ENCODE measurements at regions not wholly inside any gene's neighbourhood (a gene's known extent, or its start where the extent isn't known, plus 50 kb on each side); places are given as distances from the start of the nearest gene placed in this dataset.
A peak's percentile ranks its signal among the peaks of the same experiment; 100 is the strongest.

DNA sequence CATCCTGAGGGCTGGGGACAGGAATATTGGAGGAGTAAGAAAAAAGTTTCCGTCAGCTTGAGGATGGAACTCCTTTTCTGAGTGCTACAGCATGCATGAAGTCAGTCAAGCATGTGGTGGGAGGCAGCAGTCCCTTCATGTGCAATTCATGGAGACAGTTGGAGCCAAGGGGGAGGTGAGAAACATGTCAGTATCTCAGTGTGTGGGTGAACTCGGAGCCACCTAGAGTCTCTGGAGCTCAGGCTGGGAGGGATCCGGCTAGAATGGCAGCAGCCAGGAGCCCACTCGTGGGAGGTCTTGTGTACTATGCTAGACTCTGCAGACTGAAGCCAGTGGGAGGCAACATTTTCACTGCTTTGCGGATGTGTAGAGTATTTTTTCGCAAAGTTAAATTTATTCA is 60.3 kb downstream of the AVPR1A start:
- TF ChIP-seq HMGA2 (CRISPR knock-in tag; IDR thresholded peaks at IDR 0.05) (no peak), AFF4 (CRISPR knock-in tag; IDR thresholded peaks at IDR 0.05; ENCODE audit: borderline replicate concordance) (no peak), USF2 (CRISPR knock-in tag; IDR thresholded peaks at IDR 0.05) (no peak)
- TF ChIP-seq, protein P1, sequence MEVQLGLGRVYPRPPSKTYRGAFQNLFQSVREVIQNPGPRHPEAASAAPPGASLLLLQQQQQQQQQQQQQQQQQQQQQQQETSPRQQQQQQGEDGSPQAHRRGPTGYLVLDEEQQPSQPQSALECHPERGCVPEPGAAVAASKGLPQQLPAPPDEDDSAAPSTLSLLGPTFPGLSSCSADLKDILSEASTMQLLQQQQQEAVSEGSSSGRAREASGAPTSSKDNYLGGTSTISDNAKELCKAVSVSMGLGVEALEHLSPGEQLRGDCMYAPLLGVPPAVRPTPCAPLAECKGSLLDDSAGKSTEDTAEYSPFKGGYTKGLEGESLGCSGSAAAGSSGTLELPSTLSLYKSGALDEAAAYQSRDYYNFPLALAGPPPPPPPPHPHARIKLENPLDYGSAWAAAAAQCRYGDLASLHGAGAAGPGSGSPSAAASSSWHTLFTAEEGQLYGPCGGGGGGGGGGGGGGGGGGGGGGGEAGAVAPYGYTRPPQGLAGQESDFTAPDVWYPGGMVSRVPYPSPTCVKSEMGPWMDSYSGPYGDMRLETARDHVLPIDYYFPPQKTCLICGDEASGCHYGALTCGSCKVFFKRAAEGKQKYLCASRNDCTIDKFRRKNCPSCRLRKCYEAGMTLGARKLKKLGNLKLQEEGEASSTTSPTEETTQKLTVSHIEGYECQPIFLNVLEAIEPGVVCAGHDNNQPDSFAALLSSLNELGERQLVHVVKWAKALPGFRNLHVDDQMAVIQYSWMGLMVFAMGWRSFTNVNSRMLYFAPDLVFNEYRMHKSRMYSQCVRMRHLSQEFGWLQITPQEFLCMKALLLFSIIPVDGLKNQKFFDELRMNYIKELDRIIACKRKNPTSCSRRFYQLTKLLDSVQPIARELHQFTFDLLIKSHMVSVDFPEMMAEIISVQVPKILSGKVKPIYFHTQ (CRISPR knock-in tag; IDR thresholded peaks at IDR 0.05) = no peak
- Mint-ChIP-seq H3K4me1 (peaks cover 17% of the 10 kb centered on the region), H3K27ac (no peak overlapping the region), H3K36me3 (no peaks in the 10 kb centered on the region), H3K9me3 (0 out of 2 replicates have a peak, but pooled peaks cover 5% of the 10 kb centered on the region), H3K27me3 (ENCODE audit: low read depth) (no peaks in the 10 kb centered on the region), H3K4me3 (no peak overlapping the region)
- no peak for ATAC-seq
- ChIA-PET CTCF (interaction anchor here (1.0 kb wide), 1 partner anchor 61 kb away, joined by 4 read pairs; no protein-coding TSS in a partner anchor), POLR2A (no interaction called here)
- DNase-seq (ENCODE audit: low spot score) = no peak

DNA sequence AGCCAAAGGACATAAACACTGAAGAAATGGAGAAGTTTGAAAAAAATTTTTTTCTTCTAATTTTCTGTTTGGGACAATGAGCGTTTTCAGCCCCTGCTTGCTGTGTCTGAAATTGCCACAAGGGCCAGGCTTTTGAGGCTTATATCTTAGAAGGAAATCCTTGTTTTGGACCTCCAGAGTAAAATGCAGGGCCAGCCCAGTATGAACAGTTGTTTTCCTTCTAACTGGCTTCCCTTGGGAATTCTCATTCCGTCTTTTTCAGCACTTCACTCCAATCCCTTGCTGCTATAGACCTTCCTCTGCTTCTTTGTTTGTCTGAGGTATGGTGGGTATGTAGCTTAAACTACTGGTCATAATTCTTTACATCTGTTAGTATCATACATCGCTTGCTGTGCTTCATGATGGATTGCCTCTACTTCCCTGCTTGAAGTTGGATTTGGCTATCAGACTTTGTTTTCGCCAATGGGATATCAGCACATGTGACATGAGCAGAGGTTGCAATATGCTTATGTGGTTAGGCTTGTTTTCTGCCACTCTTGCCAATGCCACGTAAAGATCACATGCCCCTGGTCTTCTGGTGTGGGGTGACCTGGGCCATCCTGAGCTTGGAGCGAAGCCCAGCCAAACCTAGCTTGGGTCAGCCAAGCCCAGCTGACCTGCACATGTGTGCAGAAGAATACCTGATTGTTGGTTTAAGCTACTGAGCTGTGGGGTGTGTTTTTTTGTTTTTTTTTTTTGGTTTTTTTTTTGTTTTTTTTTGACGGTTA is 64.7 kb downstream of the AVPR1A start:
- ChIA-PET CTCF (interaction anchor here (1.3 kb wide), 1 partner anchor 18 kb away, joined by 4 read pairs; no protein-coding TSS in a partner anchor), POLR2A (no interaction called here)
- Mint-ChIP-seq H3K27ac (no peak overlapping the region), H3K9me3 (0 out of 2 replicates have a peak, but pooled peaks cover 5% of the 10 kb centered on the region), H3K4me1 (peaks cover 31% of the 10 kb centered on the region), H3K4me3 (no peak overlapping the region), H3K36me3 (no peaks in the 10 kb centered on the region), H3K27me3 (ENCODE audit: low read depth) (no peaks in the 10 kb centered on the region)
- DNase-seq (ENCODE audit: low spot score) (no peak), ATAC-seq (peak; percentile 20; the same call in 1 of the 2 replicates)
- TF ChIP-seq PREB (CRISPR knock-in tag; IDR thresholded peaks at IDR 0.05; ENCODE audit: borderline replicate concordance) = no peak
- no peak for TF ChIP-seq IRF1 (CRISPR knock-in tag; IDR thresholded peaks at IDR 0.05)
- TF ChIP-seq GRHL2 (CRISPR knock-in tag; IDR thresholded peaks at IDR 0.05; ENCODE audit: insufficient replicate concordance, severe bottlenecking) = no peak
- TF ChIP-seq ZNF423 (CRISPR knock-in tag; IDR thresholded peaks at IDR 0.05) = no peak
- no peak for TF ChIP-seq ZNF671 (CRISPR knock-in tag; IDR thresholded peaks at IDR 0.05)
- TF ChIP-seq ZNF219 (CRISPR knock-in tag; IDR thresholded peaks at IDR 0.05; ENCODE audit: borderline replicate concordance) = no peak
- no peak for TF ChIP-seq ELF4 (CRISPR knock-in tag; IDR thresholded peaks at IDR 0.05; ENCODE audit: low read depth)
- TF ChIP-seq, protein P2, sequence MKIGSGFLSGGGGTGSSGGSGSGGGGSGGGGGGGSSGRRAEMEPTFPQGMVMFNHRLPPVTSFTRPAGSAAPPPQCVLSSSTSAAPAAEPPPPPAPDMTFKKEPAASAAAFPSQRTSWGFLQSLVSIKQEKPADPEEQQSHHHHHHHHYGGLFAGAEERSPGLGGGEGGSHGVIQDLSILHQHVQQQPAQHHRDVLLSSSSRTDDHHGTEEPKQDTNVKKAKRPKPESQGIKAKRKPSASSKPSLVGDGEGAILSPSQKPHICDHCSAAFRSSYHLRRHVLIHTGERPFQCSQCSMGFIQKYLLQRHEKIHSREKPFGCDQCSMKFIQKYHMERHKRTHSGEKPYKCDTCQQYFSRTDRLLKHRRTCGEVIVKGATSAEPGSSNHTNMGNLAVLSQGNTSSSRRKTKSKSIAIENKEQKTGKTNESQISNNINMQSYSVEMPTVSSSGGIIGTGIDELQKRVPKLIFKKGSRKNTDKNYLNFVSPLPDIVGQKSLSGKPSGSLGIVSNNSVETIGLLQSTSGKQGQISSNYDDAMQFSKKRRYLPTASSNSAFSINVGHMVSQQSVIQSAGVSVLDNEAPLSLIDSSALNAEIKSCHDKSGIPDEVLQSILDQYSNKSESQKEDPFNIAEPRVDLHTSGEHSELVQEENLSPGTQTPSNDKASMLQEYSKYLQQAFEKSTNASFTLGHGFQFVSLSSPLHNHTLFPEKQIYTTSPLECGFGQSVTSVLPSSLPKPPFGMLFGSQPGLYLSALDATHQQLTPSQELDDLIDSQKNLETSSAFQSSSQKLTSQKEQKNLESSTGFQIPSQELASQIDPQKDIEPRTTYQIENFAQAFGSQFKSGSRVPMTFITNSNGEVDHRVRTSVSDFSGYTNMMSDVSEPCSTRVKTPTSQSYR (CRISPR knock-in tag; IDR thresholded peaks at IDR 0.05) = no peak
- no peak for TF ChIP-seq ZNF317 (CRISPR knock-in tag; IDR thresholded peaks at IDR 0.05; ENCODE audit: borderline replicate concordance, low read depth)
- TF ChIP-seq MLX (CRISPR knock-in tag; IDR thresholded peaks at IDR 0.05) = no peak
- no peak for TF ChIP-seq NR1H2 (CRISPR knock-in tag; IDR thresholded peaks at IDR 0.05)
- no peak for TF ChIP-seq ZNF425 (CRISPR knock-in tag; conservative IDR thresholded peaks at IDR 0.05)
- TF ChIP-seq PRRX2 (CRISPR knock-in tag; IDR thresholded peaks at IDR 0.05) = no peak
